BE2C (cell line): ENCODE measurements at regions not wholly inside any gene's neighbourhood (a gene's known extent, or its start where the extent isn't known, plus 50 kb on each side); places are given as distances from the start of the nearest gene placed in this dataset.

Source experiments
- DNase-seq: peaks from one replicate; pipeline ENCODE4 v3.0.0-alpha.2; 2020
- H3K27me3 ChIP-seq: fragments of 250-450 bp; sonication (Bioruptor Pico); 2 replicates; pipeline ENCODE4 v1.5.1; 2020; ENCODE audit warnings: mild to moderate bottlenecking
- H3K36me3 ChIP-seq: fragments of 250-450 bp; sonication (Bioruptor Pico); 2 replicates; pipeline ENCODE4 v1.5.1; 2020; ENCODE audit warnings: mild to moderate bottlenecking
- H3K4me1 ChIP-seq: fragments of 250-450 bp; sonication (Bioruptor Pico); 2 replicates; pipeline ENCODE4 v1.5.1; 2020
- H3K4me3 ChIP-seq: 2 replicates; pipeline ENCODE4 v1.5.1; 2011; ENCODE audit warnings: low read depth, low read length
- H3K9me3 ChIP-seq: fragments of 250-450 bp; sonication (Bioruptor Pico); 2 replicates; pipeline ENCODE4 v1.5.1; 2020
- CTCF ChIP-seq: IDR thresholded peaks from 2 replicates; pipeline ENCODE4 v1.5.1; 2012; ENCODE audit warnings: mild to moderate bottlenecking, low read depth, low read length

GRCh38 chr2:66069937-66070720 is 364.8 kb upstream of the MEIS1 start:
- H3K9me3 ChIP-seq, result no peaks in the 10 kb centered on the region

GRCh38 chr2:66066032-66066431 is 368.9 kb upstream of the MEIS1 start:
- Histone ChIP-seq H3K4me3 (no peak overlapping the region), H3K9me3 (no peaks in the 10 kb centered on the region), H3K36me3 (no peaks in the 10 kb centered on the region), H3K4me1 (no peaks in the 10 kb centered on the region; the same call in 1 of the 2 replicates), H3K27me3 (no peaks in the 10 kb centered on the region)
- TF ChIP-seq CTCF, result no peak
- DNase-seq, result no peak

More at GRCh38 chr2:66069937-66070720, 364.8 kb upstream of the MEIS1 start:
- no peaks in the 10 kb centered on the region; the same call in 1 of the 2 replicates for H3K4me1 ChIP-seq
- no peaks in the 10 kb centered on the region for H3K27me3 ChIP-seq
- peak; percentile 12 for DNase-seq
- no peak for TF ChIP-seq CTCF
- no peaks in the 10 kb centered on the region for H3K36me3 ChIP-seq
- H3K4me3 ChIP-seq, result peak overlapping the region; percentile 20

- Histone ChIP-seq H3K27me3 (no peaks in the 10 kb centered on the region), H3K36me3 (no peaks in the 10 kb centered on the region), H3K4me3 (no peak overlapping the region), H3K4me1 (no peaks in the 10 kb centered on the region), H3K9me3 (no peaks in the 10 kb centered on the region)
- no peak for DNase-seq
- no peak for TF ChIP-seq CTCF
Observed at GRCh38 chr2:66059332-66059731, 375.6 kb upstream of the MEIS1 start.

- H3K9me3 ChIP-seq, result no peaks in the 10 kb centered on the region
- DNase-seq, result no peak
- no peaks in the 10 kb centered on the region for H3K27me3 ChIP-seq
- no peak for TF ChIP-seq CTCF
- no peaks in the 10 kb centered on the region for H3K4me1 ChIP-seq
- H3K4me3 ChIP-seq, result no peak overlapping the region
- H3K36me3 ChIP-seq, result no peaks in the 10 kb centered on the region
Observed at GRCh38 chr2:66058675-66059074, 376.2 kb upstream of the MEIS1 start.

- Histone ChIP-seq H3K4me1 (no peaks in the 10 kb centered on the region), H3K36me3 (no peaks in the 10 kb centered on the region), H3K9me3 (no peaks in the 10 kb centered on the region), H3K4me3 (no peak overlapping the region), H3K27me3 (no peaks in the 10 kb centered on the region)
- DNase-seq, result no peak
- TF ChIP-seq CTCF, result no peak
Observed at GRCh38 chr2:66057844-66058243, 377.1 kb upstream of the MEIS1 start.

GRCh38 chr2:66050392-66050791 is 384.5 kb upstream of the MEIS1 start:
- H3K4me3 ChIP-seq, result no peak overlapping the region
- DNase-seq, result no peak
- TF ChIP-seq CTCF, result no peak
- H3K9me3 ChIP-seq, result no peaks in the 10 kb centered on the region
- no peaks in the 10 kb centered on the region for H3K4me1 ChIP-seq
- H3K36me3 ChIP-seq, result no peaks in the 10 kb centered on the region
- H3K27me3 ChIP-seq, result no peaks in the 10 kb centered on the region
